ENCODE measurements at regions not wholly inside any gene's neighbourhood (a gene's known extent, or its start where the extent isn't known, plus 50 kb on each side); places are given as distances from the start of the nearest gene placed in this dataset.

- Mint-ChIP-seq H3K4me1 (ENCODE audit: low read depth) (no peaks in the 10 kb centered on the region), H3K36me3 (ENCODE audit: low read depth) (no peaks in the 10 kb centered on the region), H3K4me3 (no peak overlapping the region), H3K27ac (no peak overlapping the region), H3K9me3 (no peaks in the 10 kb centered on the region), H3K27me3 (no peaks in the 10 kb centered on the region)
- Histone ChIP-seq H3K27me3 (ENCODE audit: control insufficient read depth in 1 of 2, insufficient read depth in 2 of 2, low read length in 2 of 2) (no peaks in the 10 kb centered on the region), H3K27ac (ENCODE audit: low read depth in 1 of 2, low read length in 2 of 2) (no peak overlapping the region), H3K4me1 (ENCODE audit: insufficient read depth, low read length) (no peaks in the 10 kb centered on the region), H3K4me3 (ENCODE audit: low read length) (no peak overlapping the region), H3K9me3 (ENCODE audit: control insufficient read depth in 1 of 2, insufficient read depth in 1 of 2, low read length in 2 of 2) (no peaks in the 10 kb centered on the region), H3K36me3 (ENCODE audit: insufficient read depth, low read length) (no peaks in the 10 kb centered on the region)
- ATAC-seq (ENCODE audit: poor library complexity) (no peak), DNase-seq (no peak)
- CTCF ChIA-PET: no interaction called here
- TF ChIP-seq CTCF (IDR thresholded peaks at IDR 0.05): no peak
- intact Hi-C loops (cut with DNase I, micrococcal nuclease): no loop called here
- POLR2A ChIA-PET: no interaction called here
These were observed 505.5 kb upstream of the ZEB2 start for GRCh38 chr2:145025382-145025781.

- CTCF ChIA-PET: no interaction called here
- no peaks in the 10 kb centered on the region for H3K9me3 ChIP-seq (ENCODE audit: control insufficient read depth in 1 of 2, insufficient read depth in 1 of 2, low read length in 2 of 2)
- no peak overlapping the region for H3K4me3 Mint-ChIP-seq
- H3K27me3 ChIP-seq (ENCODE audit: control insufficient read depth in 1 of 2, insufficient read depth in 2 of 2, low read length in 2 of 2): no peaks in the 10 kb centered on the region
- TF ChIP-seq CTCF (IDR thresholded peaks at IDR 0.05): no peak
- POLR2A ChIA-PET: no interaction called here
- no peaks in the 10 kb centered on the region for H3K27me3 Mint-ChIP-seq
- ATAC-seq (ENCODE audit: poor library complexity) (no peak), DNase-seq (no peak)
- H3K9me3 Mint-ChIP-seq: no peaks in the 10 kb centered on the region
- no peaks in the 10 kb centered on the region for H3K4me1 ChIP-seq (ENCODE audit: insufficient read depth, low read length)
- no peaks in the 10 kb centered on the region for H3K36me3 Mint-ChIP-seq (ENCODE audit: low read depth)
- no peak overlapping the region for H3K4me3 ChIP-seq (ENCODE audit: low read length)
- intact Hi-C loops (cut with DNase I, micrococcal nuclease): no loop called here
- H3K4me1 Mint-ChIP-seq (ENCODE audit: low read depth): no peaks in the 10 kb centered on the region
- H3K36me3 ChIP-seq (ENCODE audit: insufficient read depth, low read length): no peaks in the 10 kb centered on the region
- H3K27ac ChIP-seq (ENCODE audit: low read depth in 1 of 2, low read length in 2 of 2): no peak overlapping the region
- H3K27ac Mint-ChIP-seq: no peak overlapping the region
These were observed 503.5 kb upstream of the ZEB2 start for GRCh38 chr2:145023334-145023934.

- no peaks in the 10 kb centered on the region for H3K27me3 Mint-ChIP-seq
- Histone ChIP-seq H3K4me3 (ENCODE audit: low read length) (no peak overlapping the region), H3K36me3 (ENCODE audit: insufficient read depth, low read length) (no peaks in the 10 kb centered on the region), H3K9me3 (ENCODE audit: control insufficient read depth in 1 of 2, insufficient read depth in 1 of 2, low read length in 2 of 2) (no peaks in the 10 kb centered on the region), H3K27me3 (ENCODE audit: control insufficient read depth in 1 of 2, insufficient read depth in 2 of 2, low read length in 2 of 2) (no peaks in the 10 kb centered on the region), H3K4me1 (ENCODE audit: insufficient read depth, low read length) (no peaks in the 10 kb centered on the region), H3K27ac (ENCODE audit: low read depth in 1 of 2, low read length in 2 of 2) (no peak overlapping the region)
- ATAC-seq (ENCODE audit: poor library complexity): no peak
- no peak overlapping the region for H3K27ac Mint-ChIP-seq
- H3K9me3 Mint-ChIP-seq: no peaks in the 10 kb centered on the region
- POLR2A ChIA-PET: no interaction called here
- no peaks in the 10 kb centered on the region for H3K4me1 Mint-ChIP-seq (ENCODE audit: low read depth)
- H3K36me3 Mint-ChIP-seq (ENCODE audit: low read depth): no peaks in the 10 kb centered on the region
- CTCF ChIA-PET: no interaction called here
- TF ChIP-seq CTCF (IDR thresholded peaks at IDR 0.05): no peak
- H3K4me3 Mint-ChIP-seq: no peak overlapping the region
- intact Hi-C loops (cut with DNase I, micrococcal nuclease): no loop called here
- no peak for DNase-seq
These were observed 502.9 kb upstream of the ZEB2 start for GRCh38 chr2:145022666-145023333.
